ENCODE measurements at regions not wholly inside any gene's neighbourhood (a gene's known extent, or its start where the extent isn't known, plus 50 kb on each side); places are given as distances from the start of the nearest gene placed in this dataset.

GRCh38 chr13:77475345-77476084 lies 60.0 kb upstream of the SCEL start:
- TF ChIP-seq CTCF (IDR thresholded peaks at IDR 0.05; ENCODE audit: low read depth, low read length) (no peak), EZH2phosphoT487 (IDR thresholded peaks at IDR 0.05; ENCODE audit: low read depth) (no peak)
